ENCODE measurements at regions not wholly inside any gene's neighbourhood (a gene's known extent, or its start where the extent isn't known, plus 50 kb on each side); places are given as distances from the start of the nearest gene placed in this dataset.

DNA sequence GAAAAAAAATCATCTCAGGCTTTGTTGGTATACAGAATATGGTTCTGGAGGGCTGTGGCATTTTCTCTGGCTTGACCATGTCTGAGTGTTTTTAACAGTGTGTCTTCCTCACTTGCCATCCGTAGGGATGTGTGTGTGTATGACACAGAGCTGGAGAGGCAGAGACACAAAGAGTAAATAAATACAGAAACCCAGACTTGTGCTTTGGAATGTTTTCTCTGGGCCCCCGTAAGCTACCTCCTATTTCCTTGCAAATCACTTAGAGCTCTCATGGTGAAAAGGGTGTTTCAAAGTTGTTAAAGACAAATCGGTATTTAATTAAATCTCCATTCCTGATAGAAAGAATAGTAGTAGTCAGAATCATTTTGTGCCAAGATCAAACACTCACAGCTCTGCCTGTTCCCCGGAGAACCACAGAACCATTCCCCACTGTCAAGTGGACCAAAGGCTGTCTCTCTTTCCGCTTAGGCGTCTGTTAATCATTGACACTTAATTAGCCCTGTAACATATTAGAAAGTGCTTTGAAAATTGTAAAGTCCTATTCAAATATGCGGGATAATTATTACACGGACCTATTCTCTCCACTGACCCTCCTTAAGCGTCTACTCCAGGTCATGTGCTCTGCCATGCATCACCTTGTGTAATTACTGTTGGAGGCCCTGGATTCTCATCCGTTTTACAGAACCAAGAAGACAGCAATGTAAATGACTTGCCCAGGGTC is 313.6 kb upstream of the TLE3 start:
- H3K27ac ChIP-seq (ENCODE audit: extremely low read depth, low read depth, low read length), result no peak overlapping the region
- ChIA-PET CTCF (ENCODE audit: low intra/inter-chr PET ratio) (no interaction called here), POLR2A (interaction anchor here (0.6 kb wide), 1 partner anchor 1502 kb away, joined by 3 read pairs; no protein-coding TSS in a partner anchor)
- H3K9me3 ChIP-seq (replicated peaks; ENCODE audit: control insufficient read depth, insufficient read depth, low read depth, low read length), result no peaks in the 10 kb centered on the region
- H3K9ac ChIP-seq (ENCODE audit: insufficient read depth in 1 of 2, low read depth in 2 of 2, low read length in 2 of 2), result no peak overlapping the region
- no peaks in the 10 kb centered on the region for H3K79me2 ChIP-seq (ENCODE audit: control insufficient read depth, insufficient read depth, low read length)
- no peaks in the 10 kb centered on the region for H3K36me3 ChIP-seq (ENCODE audit: control insufficient read depth, insufficient read depth, low read length)
- TF ChIP-seq, protein P1, sequence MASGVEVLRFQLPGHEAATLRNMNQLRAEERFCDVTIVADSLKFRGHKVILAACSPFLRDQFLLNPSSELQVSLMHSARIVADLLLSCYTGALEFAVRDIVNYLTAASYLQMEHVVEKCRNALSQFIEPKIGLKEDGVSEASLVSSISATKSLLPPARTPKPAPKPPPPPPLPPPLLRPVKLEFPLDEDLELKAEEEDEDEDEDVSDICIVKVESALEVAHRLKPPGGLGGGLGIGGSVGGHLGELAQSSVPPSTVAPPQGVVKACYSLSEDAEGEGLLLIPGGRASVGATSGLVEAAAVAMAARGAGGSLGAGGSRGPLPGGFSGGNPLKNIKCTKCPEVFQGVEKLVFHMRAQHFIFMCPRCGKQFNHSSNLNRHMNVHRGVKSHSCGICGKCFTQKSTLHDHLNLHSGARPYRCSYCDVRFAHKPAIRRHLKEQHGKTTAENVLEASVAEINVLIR (CRISPR knock-in tag; IDR thresholded peaks at IDR 0.05), result no peak
- TF ChIP-seq, protein P2, sequence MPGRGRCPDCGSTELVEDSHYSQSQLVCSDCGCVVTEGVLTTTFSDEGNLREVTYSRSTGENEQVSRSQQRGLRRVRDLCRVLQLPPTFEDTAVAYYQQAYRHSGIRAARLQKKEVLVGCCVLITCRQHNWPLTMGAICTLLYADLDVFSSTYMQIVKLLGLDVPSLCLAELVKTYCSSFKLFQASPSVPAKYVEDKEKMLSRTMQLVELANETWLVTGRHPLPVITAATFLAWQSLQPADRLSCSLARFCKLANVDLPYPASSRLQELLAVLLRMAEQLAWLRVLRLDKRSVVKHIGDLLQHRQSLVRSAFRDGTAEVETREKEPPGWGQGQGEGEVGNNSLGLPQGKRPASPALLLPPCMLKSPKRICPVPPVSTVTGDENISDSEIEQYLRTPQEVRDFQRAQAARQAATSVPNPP (IDR thresholded peaks at IDR 0.05; ENCODE audit: borderline replicate concordance, insufficient read depth, insufficient read length), result no peak
- TF ChIP-seq POU5F1 (IDR thresholded peaks at IDR 0.05; ENCODE audit: borderline replicate concordance, low read depth, low read length, partially characterized antibody) (no peak), GABPA (tag; conservative IDR thresholded peaks at IDR 0.05; ENCODE audit: low read depth) (no peak)
- TF ChIP-seq, protein P3, sequence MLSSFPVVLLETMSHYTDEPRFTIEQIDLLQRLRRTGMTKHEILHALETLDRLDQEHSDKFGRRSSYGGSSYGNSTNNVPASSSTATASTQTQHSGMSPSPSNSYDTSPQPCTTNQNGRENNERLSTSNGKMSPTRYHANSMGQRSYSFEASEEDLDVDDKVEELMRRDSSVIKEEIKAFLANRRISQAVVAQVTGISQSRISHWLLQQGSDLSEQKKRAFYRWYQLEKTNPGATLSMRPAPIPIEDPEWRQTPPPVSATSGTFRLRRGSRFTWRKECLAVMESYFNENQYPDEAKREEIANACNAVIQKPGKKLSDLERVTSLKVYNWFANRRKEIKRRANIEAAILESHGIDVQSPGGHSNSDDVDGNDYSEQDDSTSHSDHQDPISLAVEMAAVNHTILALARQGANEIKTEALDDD (IDR thresholded peaks at IDR 0.05), result no peak
- DNase-seq (ENCODE audit: extremely low read depth in 1 of 4, low spot score in 3 of 4), result no peak
- H3K27me3 ChIP-seq (ENCODE audit: control insufficient read depth in 2 of 2, insufficient read depth in 2 of 2, low read length in 2 of 2), result peaks cover 23 to 50% of the 10 kb centered on the region in 2 experiments
- intact Hi-C loops (cut with micrococcal nuclease), result no loop called here
- FAIRE-seq, result no peak
- H4K20me1 ChIP-seq (replicated peaks; ENCODE audit: control insufficient read depth, insufficient read depth, low read length), result no peaks in the 10 kb centered on the region
- H3K9me1 ChIP-seq (ENCODE audit: control insufficient read depth, insufficient read depth, low read length), result no peaks in the 10 kb centered on the region
- no TSS peak for BruUV-seq (replicated peaks)
- WGBS (ENCODE audit: insufficient coverage, low coverage, missing lambda C conversion rate), result 19% methylated on average over 10 of the region's 10 CpGs
- no peak overlapping the region for H3K4me2 ChIP-seq (ENCODE audit: insufficient read depth, low read length)
- no peak overlapping the region for H2AFZ ChIP-seq (ENCODE audit: low read depth, low read length)
- in situ Hi-C loops (cut with MboI), result no loop called here
- H3K4me3 ChIP-seq, result no peak overlapping the region
- ATAC-seq, result no peak
- peaks cover 0 to 3% of the 10 kb centered on the region in 2 experiments; a peak in 2 of 5 replicates for H3K4me1 ChIP-seq (replicated peaks in 1 of 2; ENCODE audit: control insufficient read depth in 2 of 2, insufficient read depth in 2 of 2, low read length in 2 of 2)
